Ovary (tissue), 1 donor: ENCODE measurements at regions not wholly inside any gene's neighbourhood (a gene's known extent, or its start where the extent isn't known, plus 50 kb on each side); places are given as distances from the start of the nearest gene placed in this dataset.
"Not testable (repeated sequence)": the region's sequence is repeated elsewhere in the genome, so short reads cannot be mapped to it uniquely, and the experiment has no call there.

ENCODE experiments used
- EP300 ChIP-seq: sonication (generic); formaldehyde crosslinking; IDR thresholded peaks from one replicate; pipeline ENCODE4 v1.6.1; 2017; ENCODE audit warnings: antibody characterized with exemption
- POLR2A ChIP-seq: fragments of 450-650 bp; IDR thresholded peaks from one replicate; pipeline ENCODE4 v1.6.1; 2017; ENCODE audit warnings: antibody characterized with exemption, mild to moderate bottlenecking, moderate library complexity

GRCh38 chr4:3884261-3884660 lies 118.1 kb downstream of the ADRA2C start:
- not testable (repeated sequence) for TF ChIP-seq EP300, POLR2A
